ENCODE measurements at regions not wholly inside any gene's neighbourhood (a gene's known extent, or its start where the extent isn't known, plus 50 kb on each side); places are given as distances from the start of the nearest gene placed in this dataset.

- no peak for DNase-seq (ENCODE audit: low spot score)
Measured at GRCh38 chr4:127151941-127152340, 480.8 kb upstream of the INTU start.

GRCh38 chr4:127155116-127155515 is 477.6 kb upstream of the INTU start:
- no peak for DNase-seq (ENCODE audit: low spot score)

- no peak for DNase-seq (ENCODE audit: low spot score)
Measured at GRCh38 chr4:127155555-127155954, 477.2 kb upstream of the INTU start.

GRCh38 chr4:127162741-127163140 is 470.0 kb upstream of the INTU start:
- DNase-seq (ENCODE audit: low spot score) = no peak

GRCh38 chr4:127165971-127166370 is 466.8 kb upstream of the INTU start:
- no peak for DNase-seq (ENCODE audit: low spot score)

- no peak for DNase-seq (ENCODE audit: low spot score)
Measured at GRCh38 chr4:127174201-127174600, 458.6 kb upstream of the INTU start.

- DNase-seq (ENCODE audit: low spot score) = no peak
Measured at GRCh38 chr4:127174616-127175015, 458.1 kb upstream of the INTU start.

GRCh38 chr4:127179256-127180087 is 453.3 kb upstream of the INTU start:
- DNase-seq (ENCODE audit: low spot score) = no peak

- no peak for DNase-seq (ENCODE audit: low spot score)
Measured at GRCh38 chr4:127181001-127181400, 451.8 kb upstream of the INTU start.

GRCh38 chr4:127182687-127183086 is 450.1 kb upstream of the INTU start:
- no peak for DNase-seq (ENCODE audit: low spot score)

GRCh38 chr4:127188847-127189246 is 443.9 kb upstream of the INTU start:
- no peak for DNase-seq (ENCODE audit: low spot score)

GRCh38 chr4:127194281-127194680 is 438.5 kb upstream of the INTU start:
- no peak for DNase-seq (ENCODE audit: low spot score)

- DNase-seq (ENCODE audit: low spot score) = no peak
Measured at GRCh38 chr4:127196655-127197352, 436.0 kb upstream of the INTU start.

- DNase-seq (ENCODE audit: low spot score) = no peak
Measured at GRCh38 chr4:127203562-127204200, 429.1 kb upstream of the INTU start.

- DNase-seq (ENCODE audit: low spot score) = no peak
Measured at GRCh38 chr4:127204322-127204721, 428.4 kb upstream of the INTU start.

GRCh38 chr4:127209580-127210095 is 423.1 kb upstream of the INTU start:
- DNase-seq (ENCODE audit: low spot score) = no peak

GRCh38 chr4:127210893-127211649 is 421.7 kb upstream of the INTU start:
- DNase-seq (ENCODE audit: low spot score) = no peak

- no peak for DNase-seq (ENCODE audit: low spot score)
Measured at GRCh38 chr4:127211650-127212560, 420.9 kb upstream of the INTU start.

- DNase-seq (ENCODE audit: low spot score) = no peak
Measured at GRCh38 chr4:127212701-127213100, 420.1 kb upstream of the INTU start.

GRCh38 chr4:127214016-127214415 is 418.7 kb upstream of the INTU start:
- no peak for DNase-seq (ENCODE audit: low spot score)

GRCh38 chr4:127214931-127215330 is 417.8 kb upstream of the INTU start:
- no peak for DNase-seq (ENCODE audit: low spot score)
